GM12865 (cell line): ENCODE measurements at regions not wholly inside any gene's neighbourhood (a gene's known extent, or its start where the extent isn't known, plus 50 kb on each side); places are given as distances from the start of the nearest gene placed in this dataset.

Experiments used
- DNase-seq: peaks from one replicate; pipeline ENCODE4 v3.0.0; 2010; ENCODE audit warnings: low read depth
- H3K4me3 ChIP-seq: 2 replicates; pipeline ENCODE4 v1.5.1; 2011; ENCODE audit warnings: mild to moderate bottlenecking, low read depth, low read length, control low read depth
- CTCF ChIP-seq: IDR thresholded peaks from 2 replicates; pipeline ENCODE4 v1.5.1; 2011; ENCODE audit warnings: low read length, control low read depth, low read depth, inconsistent platforms; ENCODE audit not compliant: insufficient read depth; ENCODE audit errors: missing control alignments

- H3K4me3 ChIP-seq, result no peak overlapping the region
- no peak for TF ChIP-seq CTCF
- DNase-seq, result no peak
Observed at GRCh38 chr6:14422061-14422460, 304.5 kb downstream of the CD83 start.

GRCh38 chr6:14422917-14423316, 305.3 kb downstream of the CD83 start:
- no peak overlapping the region for H3K4me3 ChIP-seq

GRCh38 chr6:14423330-14423729, 305.8 kb downstream of the CD83 start:
- no peak overlapping the region for H3K4me3 ChIP-seq
- DNase-seq, result no peak
- no peak for TF ChIP-seq CTCF

More at GRCh38 chr6:14422917-14423316, 305.3 kb downstream of the CD83 start:
- DNase-seq, result no peak
- no peak for TF ChIP-seq CTCF

- TF ChIP-seq CTCF, result no peak
- no peak for DNase-seq
- H3K4me3 ChIP-seq, result no peak overlapping the region
Observed at GRCh38 chr6:14423955-14424354, 306.4 kb downstream of the CD83 start.

- no peak overlapping the region for H3K4me3 ChIP-seq
- no peak for DNase-seq
- no peak for TF ChIP-seq CTCF
Observed at GRCh38 chr6:14425805-14426204, 308.2 kb downstream of the CD83 start.

- TF ChIP-seq CTCF, result no peak
- no peak for DNase-seq
Observed at GRCh38 chr6:14426281-14426680, 308.7 kb downstream of the CD83 start.

GRCh38 chr6:14428269-14428668, 310.7 kb downstream of the CD83 start:
- H3K4me3 ChIP-seq, result no peak overlapping the region
- TF ChIP-seq CTCF, result no peak
- no peak for DNase-seq

More at GRCh38 chr6:14426281-14426680, 308.7 kb downstream of the CD83 start:
- no peak overlapping the region for H3K4me3 ChIP-seq
